ENCODE measurements at regions not wholly inside any gene's neighbourhood (a gene's known extent, or its start where the extent isn't known, plus 50 kb on each side); places are given as distances from the start of the nearest gene placed in this dataset.
A peak's percentile ranks its signal among the peaks of the same experiment; 100 is the strongest.
"Not testable (repeated sequence)": the region's sequence is repeated elsewhere in the genome, so short reads cannot be mapped to it uniquely, and the experiment has no call there.

GRCh38 chrX:734362-734761, 103.8 kb downstream of the SHOX start:
- DNase-seq (ENCODE audit: low read depth, low spot score), result no peak
- no peak for TF ChIP-seq CTCF (IDR thresholded peaks at IDR 0.05; ENCODE audit: low read depth, low read length)
- in situ Hi-C loops (cut with HindIII; ENCODE audit: low sequenced_read_pairs), result no loop called here
- no peak overlapping the region for H3K4me3 ChIP-seq (ENCODE audit: low read depth, low read length)

GRCh38 chrX:733961-734360, 103.4 kb downstream of the SHOX start:
- DNase-seq (ENCODE audit: low read depth, low spot score), result no peak
- no peak for TF ChIP-seq CTCF (IDR thresholded peaks at IDR 0.05; ENCODE audit: low read depth, low read length)
- in situ Hi-C loops (cut with HindIII; ENCODE audit: low sequenced_read_pairs), result no loop called here
- H3K4me3 ChIP-seq (ENCODE audit: low read depth, low read length), result no peak overlapping the region

GRCh38 chrX:729583-730409, 99.2 kb downstream of the SHOX start:
- no peak overlapping the region for H3K4me3 ChIP-seq (ENCODE audit: low read depth, low read length)
- no peak for TF ChIP-seq CTCF (IDR thresholded peaks at IDR 0.05; ENCODE audit: low read depth, low read length)
- in situ Hi-C loops (cut with HindIII; ENCODE audit: low sequenced_read_pairs), result no loop called here
- no peak for DNase-seq (ENCODE audit: low read depth, low spot score)

- H3K4me3 ChIP-seq (ENCODE audit: low read depth, low read length); in situ Hi-C loops (cut with HindIII; ENCODE audit: low sequenced_read_pairs); DNase-seq (ENCODE audit: low read depth, low spot score): not testable (repeated sequence)
Measured at GRCh38 chrX:729101-729500, 98.5 kb downstream of the SHOX start.

DNA sequence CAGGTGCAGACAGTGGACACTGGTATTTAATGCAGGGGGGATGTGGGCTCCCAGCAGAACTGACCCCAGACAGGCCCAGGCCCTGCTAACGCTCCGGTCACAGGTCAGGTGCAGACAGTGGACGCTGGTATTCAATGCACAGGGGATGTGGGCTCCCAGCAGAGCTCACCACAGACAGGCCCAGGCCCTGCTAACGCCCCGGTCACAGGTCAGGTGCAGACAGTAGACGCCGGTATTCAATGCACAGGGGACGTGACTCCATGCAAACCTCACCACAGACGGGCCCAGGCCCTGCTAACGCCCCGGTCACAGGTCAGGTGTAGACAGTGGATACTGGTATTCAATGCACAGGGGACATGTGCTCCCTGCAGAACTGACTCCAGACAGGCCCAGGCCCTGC, 98.0 kb downstream of the SHOX start:
- DNase-seq (ENCODE audit: low read depth, low spot score); H3K4me3 ChIP-seq (ENCODE audit: low read depth, low read length); in situ Hi-C loops (cut with HindIII; ENCODE audit: low sequenced_read_pairs): not testable (repeated sequence)

- in situ Hi-C loops (cut with HindIII; ENCODE audit: low sequenced_read_pairs), result no loop called here
- H3K4me3 ChIP-seq (ENCODE audit: low read depth, low read length), result no peak overlapping the region
- no peak for DNase-seq (ENCODE audit: low read depth, low spot score)
- peak; percentile 6 for TF ChIP-seq CTCF (IDR thresholded peaks at IDR 0.05; ENCODE audit: low read depth, low read length)
Measured at GRCh38 chrX:727738-728621, 97.4 kb downstream of the SHOX start.

DNA sequence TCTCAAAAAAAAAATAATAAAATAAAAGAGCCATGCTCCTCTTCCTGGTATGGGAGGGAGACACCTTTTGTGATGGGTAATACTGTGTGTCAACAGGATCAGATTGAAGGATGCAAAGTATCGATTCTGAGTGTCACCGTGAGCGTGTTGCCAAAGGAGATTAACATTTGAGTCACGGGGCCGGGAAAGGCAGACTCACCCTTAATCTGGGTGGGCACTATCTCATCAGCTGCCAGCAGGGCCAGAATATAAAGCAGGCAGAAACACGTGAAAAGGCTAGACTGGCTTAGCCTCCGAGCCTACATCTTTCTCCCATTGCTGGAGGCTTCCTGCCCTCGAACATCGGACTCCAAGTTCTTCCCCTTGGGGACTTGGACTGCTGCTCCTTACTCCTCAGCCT, 95.4 kb downstream of the SHOX start:
- no peak overlapping the region for H3K4me3 ChIP-seq (ENCODE audit: low read depth, low read length)
- in situ Hi-C loops (cut with HindIII; ENCODE audit: low sequenced_read_pairs), result no loop called here
- DNase-seq (ENCODE audit: low read depth, low spot score), result no peak
- TF ChIP-seq CTCF (IDR thresholded peaks at IDR 0.05; ENCODE audit: low read depth, low read length), result no peak

Measured in astrocyte of the spinal cord (primary cell).